ENCODE measurements at regions not wholly inside any gene's neighbourhood (a gene's known extent, or its start where the extent isn't known, plus 50 kb on each side); places are given as distances from the start of the nearest gene placed in this dataset.

DNA sequence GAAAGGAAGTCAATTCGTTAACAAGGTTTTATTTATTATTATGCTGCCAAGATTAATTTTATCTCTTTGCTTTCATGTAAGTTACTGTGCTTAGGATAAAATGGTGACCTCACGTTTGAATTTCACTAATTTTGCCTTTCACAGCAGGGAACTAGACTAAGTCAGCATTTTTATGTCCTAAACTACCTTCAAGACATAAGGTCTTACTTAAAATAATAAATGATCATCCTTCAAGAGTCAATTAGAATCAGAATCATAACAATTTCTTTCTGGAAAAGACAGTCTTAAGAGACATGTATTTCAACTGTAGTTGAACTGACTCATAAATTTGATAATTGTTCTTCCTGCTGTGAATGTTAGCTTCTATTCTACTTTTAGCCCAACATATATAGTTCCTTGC lies 893.8 kb downstream of the KCNJ2 start:
- no peak for TF ChIP-seq CTCF (IDR thresholded peaks at IDR 0.05)
- no peaks in the 10 kb centered on the region for H3K27me3 ChIP-seq
- H3K4me3 ChIP-seq (ENCODE audit: low read depth in 1 of 2, low read length in 1 of 2), result no peak overlapping the region
- no peaks in the 10 kb centered on the region for H3K9me3 ChIP-seq
- no peaks in the 10 kb centered on the region for H3K4me1 ChIP-seq (ENCODE audit: control insufficient read depth in 1 of 2, insufficient read depth in 1 of 2, low read depth in 1 of 2, low read length in 1 of 2)
- no peak overlapping the region for H3K27ac ChIP-seq
- H3K36me3 ChIP-seq, result no peaks in the 10 kb centered on the region

DNA sequence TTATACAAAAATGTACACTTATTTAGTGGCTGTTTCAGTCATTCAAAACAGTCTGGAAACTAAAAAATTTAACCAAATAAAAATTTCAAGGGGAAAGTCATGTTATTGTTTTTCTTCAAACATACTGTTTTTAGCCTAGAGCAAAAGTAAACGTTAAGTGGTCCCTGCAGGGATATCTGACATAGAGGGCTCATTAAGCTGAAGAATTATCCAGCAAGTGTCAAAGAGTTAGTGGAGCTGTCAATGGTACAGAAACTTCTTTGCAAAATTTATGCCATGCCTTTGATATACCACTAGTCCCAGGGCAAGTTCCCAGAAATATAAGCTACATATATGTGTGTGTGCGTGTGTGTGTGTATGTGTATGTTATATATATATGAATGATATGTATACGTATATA lies 894.2 kb downstream of the KCNJ2 start:
- TF ChIP-seq CTCF (IDR thresholded peaks at IDR 0.05), result no peak
- H3K4me3 ChIP-seq (ENCODE audit: low read depth in 1 of 2, low read length in 1 of 2), result no peak overlapping the region
- no peaks in the 10 kb centered on the region for H3K27me3 ChIP-seq
- H3K36me3 ChIP-seq, result no peaks in the 10 kb centered on the region
- no peaks in the 10 kb centered on the region for H3K4me1 ChIP-seq (ENCODE audit: control insufficient read depth in 1 of 2, insufficient read depth in 1 of 2, low read depth in 1 of 2, low read length in 1 of 2)
- no peak overlapping the region for H3K27ac ChIP-seq
- no peaks in the 10 kb centered on the region for H3K9me3 ChIP-seq

- Histone ChIP-seq H3K36me3 (no peaks in the 10 kb centered on the region), H3K27ac (no peak overlapping the region), H3K4me1 (ENCODE audit: control insufficient read depth in 1 of 2, insufficient read depth in 1 of 2, low read depth in 1 of 2, low read length in 1 of 2) (no peaks in the 10 kb centered on the region), H3K9me3 (no peaks in the 10 kb centered on the region), H3K4me3 (ENCODE audit: low read depth in 1 of 2, low read length in 1 of 2) (no peak overlapping the region), H3K27me3 (no peaks in the 10 kb centered on the region)
- no peak for TF ChIP-seq CTCF (IDR thresholded peaks at IDR 0.05)
Measured at GRCh38 chr17:71067669-71068407, 898.5 kb downstream of the KCNJ2 start.

- Histone ChIP-seq H3K27ac (no peak overlapping the region), H3K27me3 (no peaks in the 10 kb centered on the region), H3K36me3 (no peaks in the 10 kb centered on the region), H3K4me1 (ENCODE audit: control insufficient read depth in 1 of 2, insufficient read depth in 1 of 2, low read depth in 1 of 2, low read length in 1 of 2) (no peaks in the 10 kb centered on the region), H3K4me3 (ENCODE audit: low read depth in 1 of 2, low read length in 1 of 2) (no peak overlapping the region), H3K9me3 (no peaks in the 10 kb centered on the region)
- no peak for TF ChIP-seq CTCF (IDR thresholded peaks at IDR 0.05)
Measured at GRCh38 chr17:71068408-71068750, 899.0 kb downstream of the KCNJ2 start.

DNA sequence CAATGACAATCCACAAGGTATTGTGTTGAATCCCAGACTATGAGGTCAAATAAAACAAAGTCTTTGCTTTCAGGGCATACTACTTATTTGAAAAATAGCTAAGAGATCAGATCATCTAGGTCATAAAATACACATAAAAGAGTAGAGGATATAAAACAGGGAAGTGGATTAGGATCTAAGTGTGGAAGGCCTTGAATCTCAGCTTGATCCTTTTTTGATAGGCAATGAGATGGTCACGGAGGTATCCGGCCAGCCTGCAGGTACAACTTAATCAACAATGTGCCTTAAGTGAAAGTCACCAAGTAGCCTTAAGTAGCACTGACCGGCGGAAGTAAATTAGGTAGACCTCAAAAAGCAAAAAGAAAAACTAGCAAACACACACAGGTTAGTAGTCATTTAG lies 901.7 kb downstream of the KCNJ2 start:
- no peak for TF ChIP-seq CTCF (IDR thresholded peaks at IDR 0.05)
- H3K27me3 ChIP-seq, result no peaks in the 10 kb centered on the region
- H3K36me3 ChIP-seq, result no peaks in the 10 kb centered on the region
- no peak overlapping the region for H3K27ac ChIP-seq
- no peaks in the 10 kb centered on the region for H3K9me3 ChIP-seq
- H3K4me3 ChIP-seq (ENCODE audit: low read depth in 1 of 2, low read length in 1 of 2), result no peak overlapping the region
- H3K4me1 ChIP-seq (ENCODE audit: control insufficient read depth in 1 of 2, insufficient read depth in 1 of 2, low read depth in 1 of 2, low read length in 1 of 2), result no peaks in the 10 kb centered on the region
